OCI-LY3 (cell line): ENCODE measurements at regions not wholly inside any gene's neighbourhood (a gene's known extent, or its start where the extent isn't known, plus 50 kb on each side); places are given as distances from the start of the nearest gene placed in this dataset.

Experiments
- CTCF ChIP-seq: fragments of 200-600, 300-600 bp; sonication (generic); IDR thresholded peaks from 2 replicates; pipeline ENCODE4 v1.5.1; 2014; ENCODE audit warnings: antibody characterized with exemption, low read length, low read depth
- EZH2phosphoT487 ChIP-seq: fragments of 200-600 bp; shearing (Covaris generic); IDR thresholded peaks from 2 replicates; pipeline ENCODE4 v1.6.1; 2018; ENCODE audit warnings: antibody characterized with exemption, mixed run types, low read depth

- TF ChIP-seq CTCF (no peak), EZH2phosphoT487 (no peak)
Measured at GRCh38 chr1:83516369-83516768, 482.6 kb downstream of the TTLL7 start.
